ENCODE measurements at regions not wholly inside any gene's neighbourhood (a gene's known extent, or its start where the extent isn't known, plus 50 kb on each side); places are given as distances from the start of the nearest gene placed in this dataset.

GRCh38 chr14:25546826-25547225 is 496.9 kb upstream of the STXBP6 start:
- no peaks in the 10 kb centered on the region for H3K79me2 ChIP-seq (ENCODE audit: control insufficient read depth, insufficient read depth, low read length)
- in situ Hi-C loops (cut with MboI) (no loop called here), intact Hi-C loops (cut with micrococcal nuclease) (no loop called here)
- FAIRE-seq (no peak), ATAC-seq (no peak), DNase-seq (ENCODE audit: extremely low read depth in 1 of 4, low spot score in 3 of 4) (no peak)
- H2AFZ ChIP-seq (ENCODE audit: low read depth, low read length): no peak overlapping the region
- 0% methylated on average over 2 of the region's 2 CpGs for WGBS (ENCODE audit: insufficient coverage, low coverage, missing lambda C conversion rate)
- H3K4me2 ChIP-seq (ENCODE audit: insufficient read depth, low read length): no peak overlapping the region
- H3K4me1 ChIP-seq (replicated peaks in 1 of 2; ENCODE audit: control insufficient read depth in 2 of 2, insufficient read depth in 2 of 2, low read length in 2 of 2): no peaks in the 10 kb centered on the region
- H4K20me1 ChIP-seq (replicated peaks; ENCODE audit: control insufficient read depth, insufficient read depth, low read length): no peaks in the 10 kb centered on the region
- BruUV-seq (replicated peaks): no TSS peak
- H3K27me3 ChIP-seq (ENCODE audit: control insufficient read depth in 2 of 2, insufficient read depth in 2 of 2, low read length in 2 of 2): no peaks in the 10 kb centered on the region
- H3K36me3 ChIP-seq (ENCODE audit: control insufficient read depth, insufficient read depth, low read length): no peaks in the 10 kb centered on the region
- H3K27ac ChIP-seq (ENCODE audit: extremely low read depth, low read depth, low read length): no peak overlapping the region
- CTCF ChIA-PET (ENCODE audit: low intra/inter-chr PET ratio): no interaction called here
- H3K4me3 ChIP-seq: no peak overlapping the region
- no peak overlapping the region for H3K9ac ChIP-seq (ENCODE audit: insufficient read depth in 1 of 2, low read depth in 2 of 2, low read length in 2 of 2)
- POLR2A ChIA-PET: interaction anchor here (0.9 kb wide), 1 partner anchor 83 kb away, joined by 3 read pairs; no protein-coding TSS in a partner anchor
- no peaks in the 10 kb centered on the region for H3K9me1 ChIP-seq (ENCODE audit: control insufficient read depth, insufficient read depth, low read length)
- no peaks in the 10 kb centered on the region for H3K9me3 ChIP-seq (replicated peaks; ENCODE audit: control insufficient read depth, insufficient read depth, low read depth, low read length)
- TF ChIP-seq CTCFL (IDR thresholded peaks at IDR 0.05; ENCODE audit: borderline replicate concordance, insufficient read depth, low read depth, low read length, poor library complexity, severe bottlenecking): no peak
- TF ChIP-seq PURB (CRISPR knock-in tag; IDR thresholded peaks at IDR 0.05; ENCODE audit: low read depth): no peak
- no peak for TF ChIP-seq SP1 (CRISPR knock-in tag; IDR thresholded peaks at IDR 0.05)
- TF ChIP-seq ZNF184 (CRISPR knock-in tag; IDR thresholded peaks at IDR 0.05): no peak
- TF ChIP-seq ATF4 (CRISPR knock-in tag; IDR thresholded peaks at IDR 0.05): no peak
- no peak for TF ChIP-seq ATF1 (CRISPR knock-in tag; IDR thresholded peaks at IDR 0.05)
- TF ChIP-seq ATF1 (tag; IDR thresholded peaks at IDR 0.05): no peak
- TF ChIP-seq SETDB1 (IDR thresholded peaks at IDR 0.05; ENCODE audit: low read length): no peak
- no peak for TF ChIP-seq ARID2 (IDR thresholded peaks at IDR 0.05)
- TF ChIP-seq HDAC8 (tag; IDR thresholded peaks at IDR 0.05): no peak
- no peak for TF ChIP-seq ZNF121 (CRISPR knock-in tag; conservative IDR thresholded peaks at IDR 0.05)
- TF ChIP-seq ZNF830 (CRISPR knock-in tag; IDR thresholded peaks at IDR 0.05): no peak
- TF ChIP-seq ATF3 (IDR thresholded peaks at IDR 0.05): no peak
- no peak for TF ChIP-seq ATF3 (CRISPR knock-in tag; conservative IDR thresholded peaks at IDR 0.05)
- TF ChIP-seq CREB3 (tag; conservative IDR thresholded peaks at IDR 0.05; ENCODE audit: low read depth): no peak
- no peak for TF ChIP-seq FOXJ2 (tag; IDR thresholded peaks at IDR 0.05)
- no peak for TF ChIP-seq GABPB2 (CRISPR knock-in tag; conservative IDR thresholded peaks at IDR 0.05)
- TF ChIP-seq HDAC2 (IDR thresholded peaks at IDR 0.05): no peak
- no peak for TF ChIP-seq ELF4 (CRISPR knock-in tag; IDR thresholded peaks at IDR 0.05)

Data from K562 (cell line).